MV-4-11 (cell line): ENCODE measurements at regions not wholly inside any gene's neighbourhood (a gene's known extent, or its start where the extent isn't known, plus 50 kb on each side); places are given as distances from the start of the nearest gene placed in this dataset.

Experiments
- DNase-seq: peaks from one replicate; lab custom pipeline; 2025; lab: John Stamatoyannopoulos, UW

GRCh38 chr4:173929921-173930320, 353.5 kb downstream of the FBXO8 start:
- no peak for DNase-seq

GRCh38 chr4:173924561-173924960, 358.9 kb downstream of the FBXO8 start:
- no peak for DNase-seq

GRCh38 chr4:173919861-173920260, 363.6 kb downstream of the FBXO8 start:
- no peak for DNase-seq

- no peak for DNase-seq
These were observed 364.3 kb downstream of the FBXO8 start for GRCh38 chr4:173919196-173919595.

- no peak for DNase-seq
These were observed 366.1 kb downstream of the FBXO8 start for GRCh38 chr4:173917255-173917960.

- DNase-seq: no peak
These were observed 370.0 kb downstream of the FBXO8 start for GRCh38 chr4:173913496-173913895.

GRCh38 chr4:173912384-173912783, 371.1 kb downstream of the FBXO8 start:
- DNase-seq: no peak

GRCh38 chr4:173910891-173911290, 372.6 kb downstream of the FBXO8 start:
- DNase-seq: peak; percentile 95

GRCh38 chr4:173909294-173909693, 374.2 kb downstream of the FBXO8 start:
- peak; percentile 78 for DNase-seq

GRCh38 chr4:173899813-173900212, 369.8 kb upstream of the HAND2 start:
- no peak for DNase-seq

- DNase-seq: no peak
These were observed 361.0 kb upstream of the HAND2 start for GRCh38 chr4:173891072-173891471.

GRCh38 chr4:173883821-173884220, 353.8 kb upstream of the HAND2 start:
- DNase-seq: no peak

- DNase-seq: no peak
These were observed 350.9 kb upstream of the HAND2 start for GRCh38 chr4:173880897-173881296.

- no peak for DNase-seq
These were observed 349.5 kb upstream of the HAND2 start for GRCh38 chr4:173879509-173879908.

- DNase-seq: no peak
These were observed 348.7 kb upstream of the HAND2 start for GRCh38 chr4:173878701-173879100.

GRCh38 chr4:173871643-173872042, 341.6 kb upstream of the HAND2 start:
- no peak for DNase-seq

- DNase-seq: no peak
These were observed 336.4 kb upstream of the HAND2 start for GRCh38 chr4:173866322-173867026.

GRCh38 chr4:173862754-173863153, 332.7 kb upstream of the HAND2 start:
- no peak for DNase-seq

- DNase-seq: no peak
These were observed 330.1 kb upstream of the HAND2 start for GRCh38 chr4:173860094-173860493.

GRCh38 chr4:173859091-173859713, 329.2 kb upstream of the HAND2 start:
- DNase-seq: no peak

- DNase-seq: no peak
These were observed 328.4 kb upstream of the HAND2 start for GRCh38 chr4:173858471-173858870.

- no peak for DNase-seq
These were observed 327.8 kb upstream of the HAND2 start for GRCh38 chr4:173857828-173858227.

- no peak for DNase-seq
These were observed 325.0 kb upstream of the HAND2 start for GRCh38 chr4:173855015-173855414.
